NCI-H2196 (cell line): ENCODE measurements at regions not wholly inside any gene's neighbourhood (a gene's known extent, or its start where the extent isn't known, plus 50 kb on each side); places are given as distances from the start of the nearest gene placed in this dataset.
"Not testable (repeated sequence)": the region's sequence is repeated elsewhere in the genome, so short reads cannot be mapped to it uniquely, and the experiment has no call there.

Experiments
- DNase-seq: peaks from one replicate; lab custom pipeline; 2025; ENCODE audit not compliant: unreplicated experiment; lab: John Stamatoyannopoulos, UW

GRCh38 chr11:90630176-90630575 is 407.3 kb upstream of the CHORDC1 start:
- DNase-seq, result no peak

GRCh38 chr11:90629229-90629806 is 406.5 kb upstream of the CHORDC1 start:
- DNase-seq, result no peak

GRCh38 chr11:90614318-90614717 is 391.5 kb upstream of the CHORDC1 start:
- no peak for DNase-seq

GRCh38 chr11:90613037-90613436 is 390.2 kb upstream of the CHORDC1 start:
- not testable (repeated sequence) for DNase-seq

- DNase-seq, result no peak
These were observed 383.9 kb upstream of the CHORDC1 start for GRCh38 chr11:90606721-90607120.

- DNase-seq, result no peak
These were observed 378.4 kb upstream of the CHORDC1 start for GRCh38 chr11:90601261-90601660.

- DNase-seq, result no peak
These were observed 371.8 kb upstream of the CHORDC1 start for GRCh38 chr11:90594658-90595057.

- DNase-seq, result no peak
These were observed 370.2 kb upstream of the CHORDC1 start for GRCh38 chr11:90593099-90593498.

GRCh38 chr11:90590286-90590685 is 367.4 kb upstream of the CHORDC1 start:
- DNase-seq, result no peak

GRCh38 chr11:90589735-90590134 is 366.9 kb upstream of the CHORDC1 start:
- DNase-seq, result no peak

- no peak for DNase-seq
These were observed 365.0 kb upstream of the CHORDC1 start for GRCh38 chr11:90587896-90588295.

GRCh38 chr11:90585491-90585890 is 362.6 kb upstream of the CHORDC1 start:
- no peak for DNase-seq

GRCh38 chr11:90582999-90583398 is 360.1 kb upstream of the CHORDC1 start:
- DNase-seq, result not testable (repeated sequence)

GRCh38 chr11:90564531-90564930 is 341.7 kb upstream of the CHORDC1 start:
- DNase-seq, result no peak

- DNase-seq, result no peak
These were observed 335.5 kb upstream of the CHORDC1 start for GRCh38 chr11:90558328-90558865.

- DNase-seq, result no peak
These were observed 333.8 kb upstream of the CHORDC1 start for GRCh38 chr11:90556606-90557005.

GRCh38 chr11:90556026-90556425 is 333.2 kb upstream of the CHORDC1 start:
- no peak for DNase-seq

GRCh38 chr11:90555477-90555876 is 332.6 kb upstream of the CHORDC1 start:
- no peak for DNase-seq

GRCh38 chr11:90542092-90542491 is 319.2 kb upstream of the CHORDC1 start:
- no peak for DNase-seq

- DNase-seq, result no peak
These were observed 313.5 kb upstream of the CHORDC1 start for GRCh38 chr11:90536301-90536700.

GRCh38 chr11:90532125-90532524 is 309.3 kb upstream of the CHORDC1 start:
- no peak for DNase-seq

- no peak for DNase-seq
These were observed 308.2 kb upstream of the CHORDC1 start for GRCh38 chr11:90531001-90531400.

GRCh38 chr11:90525962-90526361 is 303.1 kb upstream of the CHORDC1 start:
- DNase-seq, result no peak
